Vagina (tissue), 2 donors: ENCODE measurements at regions not wholly inside any gene's neighbourhood (a gene's known extent, or its start where the extent isn't known, plus 50 kb on each side); places are given as distances from the start of the nearest gene placed in this dataset.

Source experiments
- DNase-seq, 2 donors: peaks; one replicate each; pipeline ENCODE4 v3.0.0-alpha.2; 2017; ENCODE audit errors: extremely low spot score in 2 of 2
- H3K27ac ChIP-seq: fragments of 200-600 bp; sonication (generic); one replicate; pipeline ENCODE4 v1.5.1; 2019
- H3K27me3 ChIP-seq: fragments of 200-600 bp; sonication (generic); one replicate; pipeline ENCODE4 v1.5.1; 2019
- H3K36me3 ChIP-seq, 2 donors: fragments of 200-600 bp; sonication (generic); one replicate each; pipeline ENCODE4 v1.5.1; 2017 to 2019
- H3K4me1 ChIP-seq: fragments of 200-600 bp; sonication (generic); one replicate; pipeline ENCODE4 v1.5.1; 2019
- H3K4me3 ChIP-seq, 2 donors: fragments of 200-600 bp; sonication (generic); 1 replicate in 1 of 2; 2 replicates in 1 of 2; pipeline ENCODE4 v1.5.1; 2016 to 2019
- H3K9me3 ChIP-seq: fragments of 200-600 bp; sonication (generic); one replicate; pipeline ENCODE4 v1.5.1; 2019
- CTCF ChIP-seq, 3 experiments: fragments of 450-650 bp in 2 of 3; fragments of 200-600 bp in 1 of 3; sonication (generic) in 1 of 3; IDR thresholded peaks; one replicate each; pipeline ENCODE4 v1.5.1; 2017 to 2019; ENCODE audit warnings: antibody characterized with exemption in 3 of 3, mild to moderate bottlenecking in 2 of 3, moderate library complexity in 2 of 3
- POLR2A ChIP-seq, 2 donors: fragments of 450-650 bp; IDR thresholded peaks; one replicate each; pipeline ENCODE4 v1.6.1; 2017; ENCODE audit warnings: antibody characterized with exemption in 2 of 2, mild to moderate bottlenecking in 2 of 2, moderate library complexity in 2 of 2
- POLR2AphosphoS5 ChIP-seq, 2 donors: sonication (generic); formaldehyde crosslinking; IDR thresholded peaks; one replicate each; pipeline ENCODE4 v1.9.0; 2017; ENCODE audit warnings: antibody characterized with exemption in 2 of 2, mild to moderate bottlenecking in 2 of 2, low read depth in 1 of 2; ENCODE audit not compliant: insufficient read depth in 1 of 2
- intact Hi-C: fragments of 100-400 bp; cut with DNase I; formaldehyde crosslinking; loops from one replicate; pipeline ENCODE4 v1.15.1; 2023

GRCh38 chr7:96770758-96771157 lies 61.1 kb upstream of the SEM1 start:
- no peak for TF ChIP-seq CTCF (IDR thresholded peaks at IDR 0.05)
- TF ChIP-seq POLR2AphosphoS5 (IDR thresholded peaks at IDR 0.05; ENCODE audit: insufficient read depth in 1 of 2, low read depth in 1 of 2): no peak
- no peak for TF ChIP-seq POLR2A (IDR thresholded peaks at IDR 0.05)

GRCh38 chr7:96772139-96772694 lies 62.6 kb upstream of the SEM1 start:
- DNase-seq: no peak
- no peak overlapping the region for H3K27ac ChIP-seq
- intact Hi-C loops: no loop called here
- no peaks in the 10 kb centered on the region for H3K4me1 ChIP-seq
- no peaks in the 10 kb centered on the region for H3K9me3 ChIP-seq
- TF ChIP-seq POLR2AphosphoS5 (IDR thresholded peaks at IDR 0.05; ENCODE audit: insufficient read depth in 1 of 2, low read depth in 1 of 2) (no peak), CTCF (IDR thresholded peaks at IDR 0.05) (no peak), POLR2A (IDR thresholded peaks at IDR 0.05) (no peak)
- no peaks in the 10 kb centered on the region for H3K27me3 ChIP-seq
- H3K4me3 ChIP-seq: no peak overlapping the region
- H3K36me3 ChIP-seq: no peaks in the 10 kb centered on the region

More at GRCh38 chr7:96770758-96771157, 61.1 kb upstream of the SEM1 start:
- no peaks in the 10 kb centered on the region for H3K4me1 ChIP-seq
- intact Hi-C loops: no loop called here
- H3K27ac ChIP-seq: no peak overlapping the region
- no peak for DNase-seq
- no peaks in the 10 kb centered on the region for H3K36me3 ChIP-seq
- no peaks in the 10 kb centered on the region for H3K9me3 ChIP-seq
- no peaks in the 10 kb centered on the region for H3K27me3 ChIP-seq
- no peak overlapping the region for H3K4me3 ChIP-seq

GRCh38 chr7:96773483-96773882 lies 63.8 kb upstream of the SEM1 start:
- intact Hi-C loops: no loop called here
- Histone ChIP-seq H3K4me3 (no peak overlapping the region), H3K36me3 (no peaks in the 10 kb centered on the region), H3K4me1 (no peaks in the 10 kb centered on the region), H3K27ac (no peak overlapping the region), H3K27me3 (no peaks in the 10 kb centered on the region), H3K9me3 (no peaks in the 10 kb centered on the region)
- TF ChIP-seq CTCF (IDR thresholded peaks at IDR 0.05) (no peak), POLR2A (IDR thresholded peaks at IDR 0.05) (no peak), POLR2AphosphoS5 (IDR thresholded peaks at IDR 0.05; ENCODE audit: insufficient read depth in 1 of 2, low read depth in 1 of 2) (no peak)
- DNase-seq: no peak

- DNase-seq: no peak
- H3K4me1 ChIP-seq: no peaks in the 10 kb centered on the region
- no peak overlapping the region for H3K4me3 ChIP-seq
- H3K27me3 ChIP-seq: no peaks in the 10 kb centered on the region
- H3K27ac ChIP-seq: no peak overlapping the region
- H3K9me3 ChIP-seq: no peaks in the 10 kb centered on the region
- intact Hi-C loops: no loop called here
- no peak for TF ChIP-seq POLR2AphosphoS5 (IDR thresholded peaks at IDR 0.05; ENCODE audit: insufficient read depth in 1 of 2, low read depth in 1 of 2)
- TF ChIP-seq CTCF (IDR thresholded peaks at IDR 0.05): no peak
- no peak for TF ChIP-seq POLR2A (IDR thresholded peaks at IDR 0.05)
- H3K36me3 ChIP-seq: no peaks in the 10 kb centered on the region
Observed at GRCh38 chr7:96774358-96774757, 64.7 kb upstream of the SEM1 start.

- no peak overlapping the region for H3K27ac ChIP-seq
- no peaks in the 10 kb centered on the region for H3K36me3 ChIP-seq
- TF ChIP-seq POLR2AphosphoS5 (IDR thresholded peaks at IDR 0.05; ENCODE audit: insufficient read depth in 1 of 2, low read depth in 1 of 2) (no peak), POLR2A (IDR thresholded peaks at IDR 0.05) (no peak), CTCF (IDR thresholded peaks at IDR 0.05) (no peak)
- H3K27me3 ChIP-seq: no peaks in the 10 kb centered on the region
- DNase-seq: no peak
- no peak overlapping the region for H3K4me3 ChIP-seq
- no peaks in the 10 kb centered on the region for H3K4me1 ChIP-seq
- intact Hi-C loops: no loop called here
- no peaks in the 10 kb centered on the region for H3K9me3 ChIP-seq
Observed at GRCh38 chr7:96775046-96775445, 65.4 kb upstream of the SEM1 start.
